GM23338 (cell line): ENCODE measurements at regions not wholly inside any gene's neighbourhood (a gene's known extent, or its start where the extent isn't known, plus 50 kb on each side); places are given as distances from the start of the nearest gene placed in this dataset.

Experiments
- ATAC-seq: fragments of 200-7000 bp; cut with Tn5 transposase; 3 replicates; pipeline ENCODE4 v1.9.1; 2020
- DNase-seq: peaks from one replicate; pipeline ENCODE4 v3.0.0-alpha.2; 2015; ENCODE audit warnings: low spot score
- H2AFZ ChIP-seq: fragments of 200-600 bp; sonication (generic); 2 replicates; pipeline ENCODE4 v1.8.0; 2016; ENCODE audit warnings: antibody characterized with exemption, mild to moderate bottlenecking, moderate library complexity
- H3F3A ChIP-seq: fragments of 200-600 bp; sonication (generic); replicated peaks from 2 replicates; pipeline ENCODE4 v1.8.0; 2017; ENCODE audit warnings: antibody characterized with exemption, mixed run types, low read depth
- H3K27ac ChIP-seq: fragments of 200-600 bp; sonication (generic); 2 replicates; pipeline ENCODE4 v1.6.1; 2016; ENCODE audit warnings: low read depth
- H3K27me3 ChIP-seq: fragments of 200-600 bp; sonication (generic); 2 replicates; pipeline ENCODE4 v1.8.0; 2016; ENCODE audit warnings: mild to moderate bottlenecking, mixed run types, moderate library complexity; ENCODE audit not compliant: insufficient read depth
- H3K36me3 ChIP-seq: fragments of 200-600 bp; sonication (generic); 2 replicates; pipeline ENCODE4 v1.8.0; 2016; ENCODE audit warnings: mild to moderate bottlenecking; ENCODE audit not compliant: insufficient read depth
- H3K4me1 ChIP-seq: fragments of 200-600 bp; sonication (generic); 2 replicates; pipeline ENCODE4 v1.8.0; 2016; ENCODE audit warnings: mild to moderate bottlenecking, moderate library complexity; ENCODE audit not compliant: insufficient read depth
- H3K4me2 ChIP-seq: fragments of 200-600 bp; sonication (generic); 2 replicates; pipeline ENCODE4 v1.7.1; 2017; ENCODE audit warnings: mixed run types
- H3K4me3 ChIP-seq: fragments of 200-600 bp; sonication (generic); 2 replicates; pipeline ENCODE4 v1.6.1; 2016; ENCODE audit warnings: mixed run types
- H3K79me2 ChIP-seq: fragments of 200-600 bp; sonication (generic); replicated peaks from 2 replicates; pipeline ENCODE4 v1.8.0; 2017; ENCODE audit warnings: mild to moderate bottlenecking; ENCODE audit not compliant: insufficient read depth
- H3K9me2 ChIP-seq: fragments of 200-600 bp; sonication (generic); 2 replicates; pipeline ENCODE4 v1.8.0; 2017; ENCODE audit not compliant: insufficient read depth
- H4K20me1 ChIP-seq: fragments of 200-600 bp; sonication (generic); replicated peaks from 2 replicates; pipeline ENCODE4 v1.8.0; 2017; ENCODE audit warnings: mild to moderate bottlenecking; ENCODE audit not compliant: insufficient read depth
- H3K27ac Mint-ChIP-seq: 2 replicates; pipeline ENCODE4 v1.8.0; 2020; ENCODE audit warnings: inconsistent platforms, mild to moderate bottlenecking, moderate library complexity, mixed read lengths
- H3K27me3 Mint-ChIP-seq: 3 replicates; pipeline ENCODE4 v1.8.0; 2022; ENCODE audit warnings: low read depth, mild to moderate bottlenecking, moderate library complexity, mixed read lengths, inconsistent platforms; ENCODE audit not compliant: insufficient read depth, poor library complexity
- H3K36me3 Mint-ChIP-seq: 3 replicates; pipeline ENCODE4 v1.8.0; 2021; ENCODE audit warnings: low read depth, mild to moderate bottlenecking, inconsistent platforms, moderate library complexity, mixed read lengths
- H3K4me1 Mint-ChIP-seq: 3 replicates; pipeline ENCODE4 v1.8.0; 2020; ENCODE audit warnings: mild to moderate bottlenecking, inconsistent platforms, mixed read lengths
- H3K4me3 Mint-ChIP-seq: 3 replicates; pipeline ENCODE4 v1.8.0; 2021; ENCODE audit warnings: moderate library complexity, mild to moderate bottlenecking, inconsistent platforms, mixed read lengths
- H3K9me3 Mint-ChIP-seq: 3 replicates; pipeline ENCODE4 v1.8.0; 2020; ENCODE audit warnings: moderate library complexity, mild to moderate bottlenecking, inconsistent platforms, mixed read lengths
- CREB1 ChIP-seq: fragments of 250-450 bp; sonication (Bioruptor Pico); IDR thresholded peaks from 2 replicates; pipeline ENCODE4 v1.5.0; 2020; ENCODE audit warnings: low read depth, mild to moderate bottlenecking, moderate library complexity
- CTCF ChIP-seq, 2 experiments: fragments of 200-600 bp in 1 of 2; sonication (generic) in 1 of 2; conservative IDR thresholded peaks; 2 replicates each; pipeline versions ENCODE4 v1.5.1 to v1.6.1; 2016 to 2017; ENCODE audit warnings: antibody characterized with exemption in 2 of 2, low read depth in 2 of 2, mild to moderate bottlenecking in 2 of 2, moderate library complexity in 1 of 2
- ETS1 ChIP-seq: IDR thresholded peaks from 2 replicates; pipeline ENCODE4 v1.6.1; 2016; ENCODE audit warnings: antibody characterized with exemption
- EZH2 ChIP-seq: fragments of 200-600 bp; sonication (generic); IDR thresholded peaks from one replicate; pipeline ENCODE4 v1.8.0; 2017; ENCODE audit warnings: antibody characterized with exemption, mild to moderate bottlenecking, low read depth; ENCODE audit not compliant: unreplicated experiment
- EZH2phosphoT487 ChIP-seq: fragments of 200-600 bp; sonication (generic); IDR thresholded peaks from one replicate; pipeline ENCODE4 v1.8.1; 2018; ENCODE audit warnings: antibody characterized with exemption; ENCODE audit not compliant: unreplicated experiment
- JUNB ChIP-seq: IDR thresholded peaks from one replicate; pipeline ENCODE4 v1.6.1; 2016; ENCODE audit warnings: antibody characterized with exemption; ENCODE audit not compliant: unreplicated experiment
- NANOG ChIP-seq: IDR thresholded peaks from 2 replicates; pipeline ENCODE4 v1.6.1; 2016; ENCODE audit warnings: antibody characterized with exemption, borderline replicate concordance
- POLR2AphosphoS5 ChIP-seq: IDR thresholded peaks from 2 replicates; pipeline ENCODE4 v1.6.1; 2016; ENCODE audit warnings: antibody characterized with exemption, low read depth
- REST ChIP-seq: IDR thresholded peaks from one replicate; pipeline ENCODE4 v1.6.1; 2018; ENCODE audit warnings: antibody characterized with exemption; ENCODE audit not compliant: unreplicated experiment
- STAT1 ChIP-seq: IDR thresholded peaks from one replicate; pipeline ENCODE4 v1.6.1; 2016; ENCODE audit warnings: antibody characterized with exemption; ENCODE audit not compliant: unreplicated experiment
- ZNF114 ChIP-seq: fragments of 250-450 bp; sonication (Bioruptor Pico); IDR thresholded peaks from 2 replicates; pipeline ENCODE4 v1.5.0; 2020; ENCODE audit warnings: mild to moderate bottlenecking, moderate library complexity
- ZNF331 ChIP-seq: fragments of 250-450 bp; sonication (Bioruptor Pico); IDR thresholded peaks from 2 replicates; pipeline ENCODE4 v1.5.0; 2020; ENCODE audit warnings: low read depth, mild to moderate bottlenecking, moderate library complexity
- ZNF462 ChIP-seq: fragments of 250-450 bp; sonication (Bioruptor Pico); IDR thresholded peaks from 2 replicates; pipeline ENCODE4 v1.5.0; 2020; ENCODE audit warnings: mild to moderate bottlenecking, moderate library complexity

- no peaks in the 10 kb centered on the region for H3K4me1 Mint-ChIP-seq
- Histone ChIP-seq H4K20me1 (no peaks in the 10 kb centered on the region), H3K27ac (no peak overlapping the region), H3F3A (no peaks in the 10 kb centered on the region), H3K79me2 (no peaks in the 10 kb centered on the region), H3K4me3 (no peak overlapping the region), H2AFZ (no peak overlapping the region), H3K36me3 (peaks cover 4% of the 10 kb centered on the region; the same call in 1 of the 2 replicates), H3K4me2 (no peak overlapping the region), H3K4me1 (no peaks in the 10 kb centered on the region), H3K27me3 (no peaks in the 10 kb centered on the region), H3K9me2 (no peaks in the 10 kb centered on the region)
- DNase-seq (no peak), ATAC-seq (no peak)
- H3K36me3 Mint-ChIP-seq, result peaks cover 4% of the 10 kb centered on the region; the same call in 1 of the 3 replicates
- H3K27ac Mint-ChIP-seq, result no peak overlapping the region
- TF ChIP-seq STAT1 (no peak), CTCF (conservative IDR thresholded peaks at IDR 0.05; ENCODE audit: low read depth in 2 of 2) (no peak), CREB1 (CRISPR knock-in tag) (no peak), EZH2phosphoT487 (no peak), ZNF331 (CRISPR knock-in tag) (no peak), ZNF114 (CRISPR knock-in tag) (no peak), NANOG (no peak), ZNF462 (CRISPR knock-in tag) (no peak), JUNB (no peak), EZH2 (no peak), POLR2AphosphoS5 (no peak), ETS1 (no peak), REST (no peak)
- no peak overlapping the region for H3K4me3 Mint-ChIP-seq
- H3K9me3 Mint-ChIP-seq, result peaks cover 69% of the 10 kb centered on the region
- H3K27me3 Mint-ChIP-seq, result no peaks in the 10 kb centered on the region
Observed at GRCh38 chr2:4803396-4803795, 888.8 kb upstream of the SOX11 start.
